ENCODE measurements at regions not wholly inside any gene's neighbourhood (a gene's known extent, or its start where the extent isn't known, plus 50 kb on each side); places are given as distances from the start of the nearest gene placed in this dataset.
A peak's percentile ranks its signal among the peaks of the same experiment; 100 is the strongest.

- ChIA-PET POLR2A (no interaction called here), CTCF (no interaction called here)
- H3K27me3 ChIP-seq (ENCODE audit: control insufficient read depth, insufficient read depth, low read length), result no peaks in the 10 kb centered on the region
- TF ChIP-seq CTCF (IDR thresholded peaks at IDR 0.05; ENCODE audit: insufficient read depth, low read depth, low read length), result no peak
- no peaks in the 10 kb centered on the region for H3K36me3 ChIP-seq (ENCODE audit: control insufficient read depth, insufficient read depth, low read length)
- no peak overlapping the region for H3K4me3 ChIP-seq (ENCODE audit: low read depth, low read length)
- DNase-seq (ENCODE audit: low read depth), result no peak
Observed at GRCh38 chr9:15010581-15010980, 100.4 kb upstream of the FREM1 start.

- H3K27me3 ChIP-seq (ENCODE audit: control insufficient read depth, insufficient read depth, low read length), result no peaks in the 10 kb centered on the region
- POLR2A ChIA-PET, result no interaction called here
- no peak overlapping the region for H3K4me3 ChIP-seq (ENCODE audit: low read depth, low read length)
- CTCF ChIA-PET, result no interaction called here
- H3K36me3 ChIP-seq (ENCODE audit: control insufficient read depth, insufficient read depth, low read length), result no peaks in the 10 kb centered on the region
- no peak for DNase-seq (ENCODE audit: low read depth)
- no peak for TF ChIP-seq CTCF (IDR thresholded peaks at IDR 0.05; ENCODE audit: insufficient read depth, low read depth, low read length)
Observed at GRCh38 chr9:15007698-15008097, 97.5 kb upstream of the FREM1 start.

GRCh38 chr9:14994738-14995137 lies 84.5 kb upstream of the FREM1 start:
- CTCF ChIA-PET, result no interaction called here
- DNase-seq (ENCODE audit: low read depth), result no peak
- no peak for TF ChIP-seq CTCF (IDR thresholded peaks at IDR 0.05; ENCODE audit: insufficient read depth, low read depth, low read length)
- H3K4me3 ChIP-seq (ENCODE audit: low read depth, low read length), result no peak overlapping the region
- no peaks in the 10 kb centered on the region for H3K27me3 ChIP-seq (ENCODE audit: control insufficient read depth, insufficient read depth, low read length)
- no peaks in the 10 kb centered on the region for H3K36me3 ChIP-seq (ENCODE audit: control insufficient read depth, insufficient read depth, low read length)
- POLR2A ChIA-PET, result no interaction called here

GRCh38 chr9:14993901-14994554 lies 83.8 kb upstream of the FREM1 start:
- Histone ChIP-seq H3K36me3 (ENCODE audit: control insufficient read depth, insufficient read depth, low read length) (no peaks in the 10 kb centered on the region), H3K27me3 (ENCODE audit: control insufficient read depth, insufficient read depth, low read length) (no peaks in the 10 kb centered on the region), H3K4me3 (ENCODE audit: low read depth, low read length) (peak overlapping the region; percentile 51)
- ChIA-PET POLR2A (no interaction called here), CTCF (no interaction called here)
- no peak for TF ChIP-seq CTCF (IDR thresholded peaks at IDR 0.05; ENCODE audit: insufficient read depth, low read depth, low read length)
- DNase-seq (ENCODE audit: low read depth), result no peak

- H3K36me3 ChIP-seq (ENCODE audit: control insufficient read depth, insufficient read depth, low read length), result no peaks in the 10 kb centered on the region
- H3K4me3 ChIP-seq (ENCODE audit: low read depth, low read length), result peak overlapping the region; percentile 51
- no peak for TF ChIP-seq CTCF (IDR thresholded peaks at IDR 0.05; ENCODE audit: insufficient read depth, low read depth, low read length)
- no peaks in the 10 kb centered on the region for H3K27me3 ChIP-seq (ENCODE audit: control insufficient read depth, insufficient read depth, low read length)
- ChIA-PET CTCF (no interaction called here), POLR2A (no interaction called here)
- peak; percentile 2 for DNase-seq (ENCODE audit: low read depth)
Observed at GRCh38 chr9:14993061-14993800, 83.0 kb upstream of the FREM1 start.

Measured in BJ (cell line).